Keratinocyte (primary cell): ENCODE measurements at regions not wholly inside any gene's neighbourhood (a gene's known extent, or its start where the extent isn't known, plus 50 kb on each side); places are given as distances from the start of the nearest gene placed in this dataset.

Experiments
- DNase-seq: peaks from one replicate; pipeline ENCODE4 v3.0.0-alpha.2; 2011; ENCODE audit warnings: low read depth, missing footprints, low spot score
- FAIRE-seq: peaks from 2 replicates; lab custom pipeline; 2011; peaks lifted over from hg19 to GRCh38; lab: Jason Lieb, UNC
- H2AFZ ChIP-seq: 2 replicates; pipeline ENCODE4 v1.6.0; 2012; ENCODE audit warnings: low read length, control low read depth, inconsistent platforms; ENCODE audit not compliant: control insufficient read depth
- H3K27ac ChIP-seq: 2 replicates; pipeline ENCODE4 v1.5.1; 2011; ENCODE audit warnings: low read length; ENCODE audit not compliant: control insufficient read depth, insufficient read depth
- H3K27me3 ChIP-seq: 3 replicates; pipeline ENCODE4 v1.6.0; 2011; ENCODE audit warnings: low read length; ENCODE audit not compliant: control insufficient read depth, insufficient read depth; ENCODE audit errors: extremely low read depth
- H3K36me3 ChIP-seq, 2 experiments: 2 replicates in 1 of 2; 3 replicates in 1 of 2; pipeline ENCODE4 v1.5.1; 2011; ENCODE audit warnings: low read length in 2 of 2, mild to moderate bottlenecking in 1 of 2; ENCODE audit not compliant: control insufficient read depth in 2 of 2, insufficient read depth in 2 of 2; ENCODE audit errors: extremely low read depth in 1 of 2
- H3K4me1 ChIP-seq: 3 replicates; pipeline ENCODE4 v1.5.1; 2011; ENCODE audit warnings: low read length; ENCODE audit not compliant: control insufficient read depth, insufficient read depth; ENCODE audit errors: extremely low read depth
- H3K4me2 ChIP-seq: 3 replicates; pipeline ENCODE4 v1.6.0; 2011; ENCODE audit warnings: low read depth, low read length; ENCODE audit not compliant: control insufficient read depth, insufficient read depth; ENCODE audit errors: extremely low read depth
- H3K4me3 ChIP-seq, 3 experiments: fragments of 200-600 bp in 1 of 3; sonication (generic) in 1 of 3; 2 replicates in 2 of 3; 3 replicates in 1 of 3; pipeline ENCODE4 v1.5.1; 2011 to 2016; ENCODE audit warnings: low read length in 3 of 3, mild to moderate bottlenecking in 3 of 3, control low read depth in 2 of 3, inconsistent platforms in 1 of 3, low read depth in 1 of 3, mixed read lengths in 1 of 3, mixed run types in 1 of 3, moderate library complexity in 1 of 3; ENCODE audit not compliant: control insufficient read depth in 2 of 3, insufficient read depth in 2 of 3; ENCODE audit errors: extremely low read depth in 1 of 3
- H3K79me2 ChIP-seq: 2 replicates; pipeline ENCODE4 v1.6.0; 2012; ENCODE audit warnings: low read length; ENCODE audit not compliant: control insufficient read depth, insufficient read depth
- H3K9ac ChIP-seq: 3 replicates; pipeline ENCODE4 v1.6.0; 2011; ENCODE audit warnings: low read length; ENCODE audit not compliant: control insufficient read depth, insufficient read depth; ENCODE audit errors: extremely low read depth
- H3K9me1 ChIP-seq: 3 replicates; pipeline ENCODE4 v1.6.0; 2011; ENCODE audit warnings: low read length; ENCODE audit not compliant: control insufficient read depth, insufficient read depth; ENCODE audit errors: extremely low read depth
- H3K9me3 ChIP-seq: 2 replicates; pipeline ENCODE4 v1.5.1; 2012; ENCODE audit warnings: low read depth, low read length; ENCODE audit not compliant: control insufficient read depth
- H4K20me1 ChIP-seq: 3 replicates; pipeline ENCODE4 v1.6.0; 2011; ENCODE audit warnings: low read length; ENCODE audit not compliant: control insufficient read depth, insufficient read depth; ENCODE audit errors: extremely low read depth
- CTCF ChIP-seq, 3 experiments: IDR thresholded peaks in 1 of 3; conservative IDR thresholded peaks in 1 of 3; optimal IDR thresholded peaks in 1 of 3; 2 replicates in 2 of 3; 3 replicates in 1 of 3; pipeline versions ENCODE3 to v1.5.1; 2011; ENCODE audit warnings: low read length in 3 of 3, mild to moderate bottlenecking in 3 of 3, moderate library complexity in 2 of 3, control low read depth in 1 of 3, inconsistent platforms in 1 of 3; ENCODE audit not compliant: insufficient read depth in 2 of 3; ENCODE audit errors: extremely low read depth in 1 of 3
- EZH2 ChIP-seq: IDR thresholded peaks from one replicate; pipeline ENCODE4 v1.6.1; 2012; ENCODE audit warnings: inconsistent platforms, mild to moderate bottlenecking, low read length, moderate library complexity
- dilution Hi-C: fragments of 300-500 bp; cut with MboI; formaldehyde crosslinking; loops from one replicate; pipeline ENCODE4 v1.7.0; 2020; ENCODE audit warnings: low sequenced_read_pairs; ENCODE audit not compliant: extremely low pct_ligation_motif_present

GRCh38 chr7:82678716-82679115, 235.1 kb upstream of the CACNA2D1 start:
- Histone ChIP-seq H3K4me1 (no peaks in the 10 kb centered on the region), H3K27me3 (no peaks in the 10 kb centered on the region), H3K9me1 (no peaks in the 10 kb centered on the region), H4K20me1 (no peaks in the 10 kb centered on the region), H3K36me3 (no peaks in the 10 kb centered on the region), H3K9me3 (no peaks in the 10 kb centered on the region), H3K79me2 (no peaks in the 10 kb centered on the region), H2AFZ (no peak overlapping the region), H3K4me2 (no peak overlapping the region), H3K9ac (no peak overlapping the region), H3K4me3 (no peak overlapping the region), H3K27ac (no peak overlapping the region)
- no peak for DNase-seq
- FAIRE-seq, result no peak
- dilution Hi-C loops, result no loop called here
- no peak for TF ChIP-seq EZH2
- no peak for TF ChIP-seq CTCF (optimal IDR thresholded peaks at IDR 0.05 in 1 of 3, IDR thresholded peaks at IDR 0.05 in 1 of 3, conservative IDR thresholded peaks at IDR 0.05 in 1 of 3; ENCODE audit: extremely low read depth in 1 of 3, insufficient read depth in 2 of 3, low read length in 3 of 3)

GRCh38 chr7:82678259-82678658, 234.7 kb upstream of the CACNA2D1 start:
- H3K27ac ChIP-seq, result no peak overlapping the region
- no peaks in the 10 kb centered on the region for H3K36me3 ChIP-seq
- no peaks in the 10 kb centered on the region for H3K79me2 ChIP-seq
- H3K9me3 ChIP-seq, result no peaks in the 10 kb centered on the region
- H3K4me3 ChIP-seq, result no peak overlapping the region
- H3K4me2 ChIP-seq, result no peak overlapping the region
- H2AFZ ChIP-seq, result peak overlapping the region; percentile 43
- no peak for TF ChIP-seq CTCF (optimal IDR thresholded peaks at IDR 0.05 in 1 of 3, IDR thresholded peaks at IDR 0.05 in 1 of 3, conservative IDR thresholded peaks at IDR 0.05 in 1 of 3; ENCODE audit: extremely low read depth in 1 of 3, insufficient read depth in 2 of 3, low read length in 3 of 3)
- TF ChIP-seq EZH2, result no peak
- no peak for DNase-seq
- no peaks in the 10 kb centered on the region for H3K9me1 ChIP-seq
- H3K4me1 ChIP-seq, result no peaks in the 10 kb centered on the region
- dilution Hi-C loops, result no loop called here
- FAIRE-seq, result no peak
- no peaks in the 10 kb centered on the region for H3K27me3 ChIP-seq
- H3K9ac ChIP-seq, result no peak overlapping the region
- no peaks in the 10 kb centered on the region for H4K20me1 ChIP-seq
